Adrenal gland (tissue), 9 donors: ENCODE measurements at regions not wholly inside any gene's neighbourhood (a gene's known extent, or its start where the extent isn't known, plus 50 kb on each side); places are given as distances from the start of the nearest gene placed in this dataset.

Source experiments
- DNase-seq, 7 donors: peaks; one replicate each; pipeline ENCODE4 v3.0.0-alpha.2; 2019 to 2020
- H3K27ac ChIP-seq, 5 donors: fragments of 200-600 bp; sonication (generic) in 4 of 5; 1 replicate in 3 of 5; 2 replicates in 2 of 5; pipeline versions ENCODE4 v1.5.1 to v1.8.0; 2016 to 2020; ENCODE audit warnings: mild to moderate bottlenecking in 1 of 5
- H3K27me3 ChIP-seq: fragments of 200-600 bp; 2 replicates; pipeline ENCODE4 v1.8.0; 2021
- H3K36me3 ChIP-seq, 2 donors: fragments of 200-600 bp; replicated peaks in 1 of 2; 1 replicate in 1 of 2; 2 replicates in 1 of 2; pipeline versions ENCODE4 v1.5.1 to v1.8.0; 2018 to 2022
- H3K4me1 ChIP-seq, 2 donors: fragments of 200-600 bp; replicated peaks in 1 of 2; 1 replicate in 1 of 2; 2 replicates in 1 of 2; pipeline versions ENCODE4 v1.5.1 to v1.8.0; 2018 to 2021
- H3K4me3 ChIP-seq, 4 donors: fragments of 200-600 bp; sonication (generic) in 3 of 4; one replicate each; pipeline ENCODE4 v1.5.1; 2016 to 2018
- H3K9me3 ChIP-seq, 3 donors: fragments of 200-600 bp; sonication (generic) in 1 of 3; replicated peaks in 1 of 3; 1 replicate in 2 of 3; 2 replicates in 1 of 3; pipeline versions ENCODE4 v1.5.1 to v1.8.0; 2016 to 2021
- POLR2A ChIP-seq, 2 donors: fragments of 450-650 bp; IDR thresholded peaks; one replicate each; pipeline ENCODE4 v1.6.1; 2017; ENCODE audit warnings: antibody characterized with exemption in 2 of 2, mild to moderate bottlenecking in 2 of 2, moderate library complexity in 1 of 2
- WGBS, 4 donors: extraction: QIAGEN DNeasy Blood & Tissue Kit in 2 of 4; methylation state at CpG; one replicate each; pipeline versions ENCODE4 v1.1.5 to v1.1.7; 2013 to 2017; 5-methylcytosine and 5-hydroxymethylcytosine counted together
- intact Hi-C, 2 donors: fragments of 100-400 bp; cut with DNase I; formaldehyde crosslinking; loops; one replicate each; pipeline versions ENCODE4 v1.14.1 to v1.15.0; 2022 to 2023
- TF ChIP-seq, protein P1 (sequence below), 6 experiments: fragments of 450-650 bp in 4 of 6; fragments of 200-600 bp in 2 of 6; sonication (generic) in 1 of 6; IDR thresholded peaks; 1 replicate in 5 of 6; 2 replicates in 1 of 6; pipeline versions ENCODE4 v1.5.1 to v1.8.0; 2016 to 2021; ENCODE audit warnings: antibody characterized with exemption in 6 of 6, mild to moderate bottlenecking in 2 of 6, moderate library complexity in 1 of 6
- donor health status: healthy with polysubstance abuse.
- donor health status: Bipolar disorder and iron deficiency.
- donor health status: DM: yes; HTN: yes; CAD: no.
- donor health status: DM: no; HTN: no; CAD: no.
- donor health status: DM: no; HTN: no; CAD: no.

DNA sequence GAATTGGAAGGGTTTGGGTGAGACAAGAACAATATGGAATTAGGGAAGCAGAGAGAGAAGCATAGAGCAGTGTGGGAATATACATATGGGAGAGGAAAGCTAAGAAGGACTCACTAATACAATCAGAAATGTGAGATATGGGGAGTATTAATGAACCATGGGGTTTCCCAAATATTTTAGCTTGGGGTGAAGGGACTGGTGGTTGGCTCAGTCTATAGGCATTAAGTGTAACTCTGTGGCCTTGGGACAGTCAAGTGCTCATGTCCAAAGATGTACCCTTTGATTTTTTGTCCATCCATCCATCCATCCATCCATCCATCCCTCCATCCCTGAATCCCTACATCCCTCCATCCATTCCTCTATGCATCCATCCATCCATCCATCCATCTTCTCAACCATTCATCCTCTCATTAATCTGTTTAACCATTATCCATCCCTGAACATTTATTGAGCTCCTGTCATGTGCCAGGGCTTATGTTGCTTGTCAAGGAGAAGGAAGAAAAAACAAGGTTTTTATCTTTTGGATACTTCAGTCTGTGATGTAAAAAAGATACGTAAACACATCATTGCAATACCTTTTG is 263.4 kb upstream of the CHD6 start:
- 70 to 82% (median 80%) methylated on average over 1 of the region's 1 CpG for WGBS, 4 donors
- Histone ChIP-seq H3K9me3 (no peaks in the 10 kb centered on the region), H3K27ac (no peak overlapping the region), H3K36me3 (no peaks in the 10 kb centered on the region), H3K4me1 (no peaks in the 10 kb centered on the region), H3K4me3 (no peak overlapping the region), H3K27me3 (peaks cover 3% of the 10 kb centered on the region)
- DNase-seq: no peak
- TF ChIP-seq, protein P1, sequence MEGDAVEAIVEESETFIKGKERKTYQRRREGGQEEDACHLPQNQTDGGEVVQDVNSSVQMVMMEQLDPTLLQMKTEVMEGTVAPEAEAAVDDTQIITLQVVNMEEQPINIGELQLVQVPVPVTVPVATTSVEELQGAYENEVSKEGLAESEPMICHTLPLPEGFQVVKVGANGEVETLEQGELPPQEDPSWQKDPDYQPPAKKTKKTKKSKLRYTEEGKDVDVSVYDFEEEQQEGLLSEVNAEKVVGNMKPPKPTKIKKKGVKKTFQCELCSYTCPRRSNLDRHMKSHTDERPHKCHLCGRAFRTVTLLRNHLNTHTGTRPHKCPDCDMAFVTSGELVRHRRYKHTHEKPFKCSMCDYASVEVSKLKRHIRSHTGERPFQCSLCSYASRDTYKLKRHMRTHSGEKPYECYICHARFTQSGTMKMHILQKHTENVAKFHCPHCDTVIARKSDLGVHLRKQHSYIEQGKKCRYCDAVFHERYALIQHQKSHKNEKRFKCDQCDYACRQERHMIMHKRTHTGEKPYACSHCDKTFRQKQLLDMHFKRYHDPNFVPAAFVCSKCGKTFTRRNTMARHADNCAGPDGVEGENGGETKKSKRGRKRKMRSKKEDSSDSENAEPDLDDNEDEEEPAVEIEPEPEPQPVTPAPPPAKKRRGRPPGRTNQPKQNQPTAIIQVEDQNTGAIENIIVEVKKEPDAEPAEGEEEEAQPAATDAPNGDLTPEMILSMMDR (IDR thresholded peaks at IDR 0.05): no peak
- no peak for TF ChIP-seq POLR2A (IDR thresholded peaks at IDR 0.05)
- intact Hi-C loops: no loop called here

DNA sequence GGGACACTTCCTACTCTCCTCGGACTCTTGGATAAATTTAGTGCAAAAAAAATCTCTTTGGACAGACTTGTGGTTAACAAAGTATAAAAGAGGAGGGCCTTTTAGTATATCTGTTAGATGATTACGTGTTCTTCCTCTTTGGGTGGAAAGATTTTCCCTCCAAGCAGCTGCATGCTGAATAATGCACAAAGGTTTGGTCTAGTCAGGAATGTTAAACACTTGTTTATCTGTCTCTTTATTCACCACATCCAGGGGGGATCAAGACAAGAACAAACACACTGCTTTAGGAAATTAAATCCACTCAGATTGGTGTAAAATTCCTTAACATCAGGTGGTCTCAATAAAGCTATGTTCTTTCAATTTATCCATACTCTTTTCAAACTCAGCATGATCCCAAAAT is 260.9 kb upstream of the CHD6 start:
- TF ChIP-seq, protein P1 (IDR thresholded peaks at IDR 0.05): no peak
- TF ChIP-seq POLR2A (IDR thresholded peaks at IDR 0.05): no peak
- no peak overlapping the region for H3K4me3 ChIP-seq
- H3K36me3 ChIP-seq: no peaks in the 10 kb centered on the region
- intact Hi-C loops: no loop called here
- H3K27ac ChIP-seq: no peak overlapping the region
- no peaks in the 10 kb centered on the region for H3K4me1 ChIP-seq
- 41 to 65% (median 49%) methylated on average over 2 of the region's 2 CpGs for WGBS, 4 donors
- DNase-seq: no peak
- no peaks in the 10 kb centered on the region for H3K9me3 ChIP-seq
- H3K27me3 ChIP-seq: no peaks in the 10 kb centered on the region

DNA sequence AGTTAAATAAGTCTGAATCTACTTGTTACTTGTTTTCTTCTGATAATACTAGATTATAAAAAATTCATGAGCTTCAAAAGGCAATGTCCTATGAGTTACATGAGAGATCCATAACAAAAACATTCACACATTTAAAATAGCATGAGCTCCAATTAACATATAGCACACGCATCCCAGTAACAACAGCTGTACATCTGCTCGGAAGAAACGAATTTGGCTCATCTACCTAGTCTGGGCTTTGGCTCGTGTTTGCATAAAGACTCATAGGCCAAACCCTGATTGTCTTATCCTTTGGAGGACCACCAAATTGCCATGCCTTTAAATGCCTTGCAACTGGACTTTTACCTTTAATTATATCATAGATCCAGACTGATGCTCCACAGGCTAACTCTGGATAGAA is 259.7 kb upstream of the CHD6 start:
- intact Hi-C loops: no loop called here
- Histone ChIP-seq H3K4me3 (no peak overlapping the region), H3K27ac (no peak overlapping the region), H3K4me1 (no peaks in the 10 kb centered on the region), H3K9me3 (no peaks in the 10 kb centered on the region), H3K27me3 (no peaks in the 10 kb centered on the region), H3K36me3 (no peaks in the 10 kb centered on the region)
- TF ChIP-seq, protein P1 (IDR thresholded peaks at IDR 0.05): no peak
- TF ChIP-seq POLR2A (IDR thresholded peaks at IDR 0.05): no peak
- WGBS, 4 donors: 69 to 84% (median 78%) methylated on average over 4 of the region's 4 CpGs
- no peak for DNase-seq

DNA sequence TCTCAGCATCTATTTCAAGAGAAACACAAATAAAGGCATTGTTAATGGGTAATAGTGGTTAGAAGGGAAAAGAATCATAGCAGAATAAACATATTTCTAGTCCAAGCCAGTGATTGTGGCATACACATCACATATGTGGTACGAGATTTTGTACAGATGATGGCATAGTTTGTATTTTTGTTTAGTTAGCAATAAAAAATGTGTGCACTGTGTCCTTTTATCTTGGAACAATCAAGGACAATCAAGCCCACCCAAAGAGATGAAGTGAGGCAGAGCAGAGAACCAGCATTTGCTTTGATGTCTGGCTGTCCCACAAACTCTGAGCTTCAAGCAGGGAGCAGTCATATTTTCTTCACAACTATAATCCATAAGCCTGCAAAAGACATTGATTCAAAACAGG is 256.5 kb upstream of the CHD6 start:
- Histone ChIP-seq H3K4me3 (no peak overlapping the region), H3K4me1 (no peaks in the 10 kb centered on the region), H3K36me3 (no peaks in the 10 kb centered on the region), H3K27me3 (no peaks in the 10 kb centered on the region), H3K9me3 (peaks cover 0 to 4% (median 0%) of the 10 kb centered on the region in 3 donors), H3K27ac (no peak overlapping the region)
- TF ChIP-seq, protein P1 (IDR thresholded peaks at IDR 0.05): no peak
- no peak for TF ChIP-seq POLR2A (IDR thresholded peaks at IDR 0.05)
- intact Hi-C loops: no loop called here
- no peak for DNase-seq
- WGBS, 4 donors: 43 to 51% (median 45%) methylated on average over 1 of the region's 1 CpG
